GM23338 (cell line): ENCODE measurements at regions not wholly inside any gene's neighbourhood (a gene's known extent, or its start where the extent isn't known, plus 50 kb on each side); places are given as distances from the start of the nearest gene placed in this dataset.

Experiments
- CREB1 ChIP-seq: fragments of 250-450 bp; sonication (Bioruptor Pico); IDR thresholded peaks from 2 replicates; pipeline ENCODE4 v1.5.0; 2020; ENCODE audit warnings: low read depth, mild to moderate bottlenecking, moderate library complexity
- EZH2 ChIP-seq: fragments of 200-600 bp; sonication (generic); IDR thresholded peaks from one replicate; pipeline ENCODE4 v1.8.0; 2017; ENCODE audit warnings: antibody characterized with exemption, mild to moderate bottlenecking, low read depth; ENCODE audit not compliant: unreplicated experiment
- EZH2phosphoT487 ChIP-seq: fragments of 200-600 bp; sonication (generic); IDR thresholded peaks from one replicate; pipeline ENCODE4 v1.8.1; 2018; ENCODE audit warnings: antibody characterized with exemption; ENCODE audit not compliant: unreplicated experiment
- JUNB ChIP-seq: IDR thresholded peaks from one replicate; pipeline ENCODE4 v1.6.1; 2016; ENCODE audit warnings: antibody characterized with exemption; ENCODE audit not compliant: unreplicated experiment
- POLR2AphosphoS5 ChIP-seq: IDR thresholded peaks from 2 replicates; pipeline ENCODE4 v1.6.1; 2016; ENCODE audit warnings: antibody characterized with exemption, low read depth
- ZNF331 ChIP-seq: fragments of 250-450 bp; sonication (Bioruptor Pico); IDR thresholded peaks from 2 replicates; pipeline ENCODE4 v1.5.0; 2020; ENCODE audit warnings: low read depth, mild to moderate bottlenecking, moderate library complexity
- TF ChIP-seq, protein P1 (sequence below), 2 experiments: fragments of 200-600 bp in 1 of 2; sonication (generic) in 1 of 2; conservative IDR thresholded peaks; 2 replicates each; pipeline versions ENCODE4 v1.5.1 to v1.6.1; 2016 to 2017; ENCODE audit warnings: antibody characterized with exemption in 2 of 2, low read depth in 2 of 2, mild to moderate bottlenecking in 2 of 2, moderate library complexity in 1 of 2
- TF ChIP-seq, protein P2 (sequence below): IDR thresholded peaks from one replicate; pipeline ENCODE4 v1.6.1; 2018; ENCODE audit warnings: antibody characterized with exemption; ENCODE audit not compliant: unreplicated experiment
- TF ChIP-seq, protein P3 (sequence below): fragments of 250-450 bp; sonication (Bioruptor Pico); IDR thresholded peaks from 2 replicates; pipeline ENCODE4 v1.5.0; 2020; ENCODE audit warnings: mild to moderate bottlenecking, moderate library complexity

DNA sequence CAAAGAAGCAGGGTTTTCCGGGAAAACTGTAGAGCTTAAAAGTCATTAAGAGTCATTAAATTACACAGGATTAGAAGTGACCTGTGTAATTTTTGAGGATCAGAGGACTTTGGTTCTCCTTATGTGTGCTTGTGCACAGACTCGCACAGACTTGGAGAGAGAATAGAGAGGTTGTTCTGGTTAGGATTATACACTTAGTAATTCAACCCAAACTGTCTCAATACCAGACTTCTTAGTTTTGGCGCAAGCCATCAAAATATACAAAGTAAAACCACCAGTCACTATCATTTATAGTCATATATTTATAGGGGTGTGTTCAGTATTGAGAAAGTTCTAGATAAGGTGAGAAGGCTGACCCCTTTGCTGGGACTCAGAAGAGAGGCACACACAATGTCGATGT lies 112.3 kb downstream of the HLX start:
- TF ChIP-seq, protein P1, sequence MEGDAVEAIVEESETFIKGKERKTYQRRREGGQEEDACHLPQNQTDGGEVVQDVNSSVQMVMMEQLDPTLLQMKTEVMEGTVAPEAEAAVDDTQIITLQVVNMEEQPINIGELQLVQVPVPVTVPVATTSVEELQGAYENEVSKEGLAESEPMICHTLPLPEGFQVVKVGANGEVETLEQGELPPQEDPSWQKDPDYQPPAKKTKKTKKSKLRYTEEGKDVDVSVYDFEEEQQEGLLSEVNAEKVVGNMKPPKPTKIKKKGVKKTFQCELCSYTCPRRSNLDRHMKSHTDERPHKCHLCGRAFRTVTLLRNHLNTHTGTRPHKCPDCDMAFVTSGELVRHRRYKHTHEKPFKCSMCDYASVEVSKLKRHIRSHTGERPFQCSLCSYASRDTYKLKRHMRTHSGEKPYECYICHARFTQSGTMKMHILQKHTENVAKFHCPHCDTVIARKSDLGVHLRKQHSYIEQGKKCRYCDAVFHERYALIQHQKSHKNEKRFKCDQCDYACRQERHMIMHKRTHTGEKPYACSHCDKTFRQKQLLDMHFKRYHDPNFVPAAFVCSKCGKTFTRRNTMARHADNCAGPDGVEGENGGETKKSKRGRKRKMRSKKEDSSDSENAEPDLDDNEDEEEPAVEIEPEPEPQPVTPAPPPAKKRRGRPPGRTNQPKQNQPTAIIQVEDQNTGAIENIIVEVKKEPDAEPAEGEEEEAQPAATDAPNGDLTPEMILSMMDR (conservative IDR thresholded peaks at IDR 0.05; ENCODE audit: low read depth in 2 of 2): no peak
- TF ChIP-seq EZH2phosphoT487: no peak
- no peak for TF ChIP-seq POLR2AphosphoS5
- TF ChIP-seq, protein P2, sequence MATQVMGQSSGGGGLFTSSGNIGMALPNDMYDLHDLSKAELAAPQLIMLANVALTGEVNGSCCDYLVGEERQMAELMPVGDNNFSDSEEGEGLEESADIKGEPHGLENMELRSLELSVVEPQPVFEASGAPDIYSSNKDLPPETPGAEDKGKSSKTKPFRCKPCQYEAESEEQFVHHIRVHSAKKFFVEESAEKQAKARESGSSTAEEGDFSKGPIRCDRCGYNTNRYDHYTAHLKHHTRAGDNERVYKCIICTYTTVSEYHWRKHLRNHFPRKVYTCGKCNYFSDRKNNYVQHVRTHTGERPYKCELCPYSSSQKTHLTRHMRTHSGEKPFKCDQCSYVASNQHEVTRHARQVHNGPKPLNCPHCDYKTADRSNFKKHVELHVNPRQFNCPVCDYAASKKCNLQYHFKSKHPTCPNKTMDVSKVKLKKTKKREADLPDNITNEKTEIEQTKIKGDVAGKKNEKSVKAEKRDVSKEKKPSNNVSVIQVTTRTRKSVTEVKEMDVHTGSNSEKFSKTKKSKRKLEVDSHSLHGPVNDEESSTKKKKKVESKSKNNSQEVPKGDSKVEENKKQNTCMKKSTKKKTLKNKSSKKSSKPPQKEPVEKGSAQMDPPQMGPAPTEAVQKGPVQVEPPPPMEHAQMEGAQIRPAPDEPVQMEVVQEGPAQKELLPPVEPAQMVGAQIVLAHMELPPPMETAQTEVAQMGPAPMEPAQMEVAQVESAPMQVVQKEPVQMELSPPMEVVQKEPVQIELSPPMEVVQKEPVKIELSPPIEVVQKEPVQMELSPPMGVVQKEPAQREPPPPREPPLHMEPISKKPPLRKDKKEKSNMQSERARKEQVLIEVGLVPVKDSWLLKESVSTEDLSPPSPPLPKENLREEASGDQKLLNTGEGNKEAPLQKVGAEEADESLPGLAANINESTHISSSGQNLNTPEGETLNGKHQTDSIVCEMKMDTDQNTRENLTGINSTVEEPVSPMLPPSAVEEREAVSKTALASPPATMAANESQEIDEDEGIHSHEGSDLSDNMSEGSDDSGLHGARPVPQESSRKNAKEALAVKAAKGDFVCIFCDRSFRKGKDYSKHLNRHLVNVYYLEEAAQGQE: no peak
- no peak for TF ChIP-seq EZH2
- TF ChIP-seq JUNB: no peak
- no peak for TF ChIP-seq CREB1
- TF ChIP-seq, protein P3, sequence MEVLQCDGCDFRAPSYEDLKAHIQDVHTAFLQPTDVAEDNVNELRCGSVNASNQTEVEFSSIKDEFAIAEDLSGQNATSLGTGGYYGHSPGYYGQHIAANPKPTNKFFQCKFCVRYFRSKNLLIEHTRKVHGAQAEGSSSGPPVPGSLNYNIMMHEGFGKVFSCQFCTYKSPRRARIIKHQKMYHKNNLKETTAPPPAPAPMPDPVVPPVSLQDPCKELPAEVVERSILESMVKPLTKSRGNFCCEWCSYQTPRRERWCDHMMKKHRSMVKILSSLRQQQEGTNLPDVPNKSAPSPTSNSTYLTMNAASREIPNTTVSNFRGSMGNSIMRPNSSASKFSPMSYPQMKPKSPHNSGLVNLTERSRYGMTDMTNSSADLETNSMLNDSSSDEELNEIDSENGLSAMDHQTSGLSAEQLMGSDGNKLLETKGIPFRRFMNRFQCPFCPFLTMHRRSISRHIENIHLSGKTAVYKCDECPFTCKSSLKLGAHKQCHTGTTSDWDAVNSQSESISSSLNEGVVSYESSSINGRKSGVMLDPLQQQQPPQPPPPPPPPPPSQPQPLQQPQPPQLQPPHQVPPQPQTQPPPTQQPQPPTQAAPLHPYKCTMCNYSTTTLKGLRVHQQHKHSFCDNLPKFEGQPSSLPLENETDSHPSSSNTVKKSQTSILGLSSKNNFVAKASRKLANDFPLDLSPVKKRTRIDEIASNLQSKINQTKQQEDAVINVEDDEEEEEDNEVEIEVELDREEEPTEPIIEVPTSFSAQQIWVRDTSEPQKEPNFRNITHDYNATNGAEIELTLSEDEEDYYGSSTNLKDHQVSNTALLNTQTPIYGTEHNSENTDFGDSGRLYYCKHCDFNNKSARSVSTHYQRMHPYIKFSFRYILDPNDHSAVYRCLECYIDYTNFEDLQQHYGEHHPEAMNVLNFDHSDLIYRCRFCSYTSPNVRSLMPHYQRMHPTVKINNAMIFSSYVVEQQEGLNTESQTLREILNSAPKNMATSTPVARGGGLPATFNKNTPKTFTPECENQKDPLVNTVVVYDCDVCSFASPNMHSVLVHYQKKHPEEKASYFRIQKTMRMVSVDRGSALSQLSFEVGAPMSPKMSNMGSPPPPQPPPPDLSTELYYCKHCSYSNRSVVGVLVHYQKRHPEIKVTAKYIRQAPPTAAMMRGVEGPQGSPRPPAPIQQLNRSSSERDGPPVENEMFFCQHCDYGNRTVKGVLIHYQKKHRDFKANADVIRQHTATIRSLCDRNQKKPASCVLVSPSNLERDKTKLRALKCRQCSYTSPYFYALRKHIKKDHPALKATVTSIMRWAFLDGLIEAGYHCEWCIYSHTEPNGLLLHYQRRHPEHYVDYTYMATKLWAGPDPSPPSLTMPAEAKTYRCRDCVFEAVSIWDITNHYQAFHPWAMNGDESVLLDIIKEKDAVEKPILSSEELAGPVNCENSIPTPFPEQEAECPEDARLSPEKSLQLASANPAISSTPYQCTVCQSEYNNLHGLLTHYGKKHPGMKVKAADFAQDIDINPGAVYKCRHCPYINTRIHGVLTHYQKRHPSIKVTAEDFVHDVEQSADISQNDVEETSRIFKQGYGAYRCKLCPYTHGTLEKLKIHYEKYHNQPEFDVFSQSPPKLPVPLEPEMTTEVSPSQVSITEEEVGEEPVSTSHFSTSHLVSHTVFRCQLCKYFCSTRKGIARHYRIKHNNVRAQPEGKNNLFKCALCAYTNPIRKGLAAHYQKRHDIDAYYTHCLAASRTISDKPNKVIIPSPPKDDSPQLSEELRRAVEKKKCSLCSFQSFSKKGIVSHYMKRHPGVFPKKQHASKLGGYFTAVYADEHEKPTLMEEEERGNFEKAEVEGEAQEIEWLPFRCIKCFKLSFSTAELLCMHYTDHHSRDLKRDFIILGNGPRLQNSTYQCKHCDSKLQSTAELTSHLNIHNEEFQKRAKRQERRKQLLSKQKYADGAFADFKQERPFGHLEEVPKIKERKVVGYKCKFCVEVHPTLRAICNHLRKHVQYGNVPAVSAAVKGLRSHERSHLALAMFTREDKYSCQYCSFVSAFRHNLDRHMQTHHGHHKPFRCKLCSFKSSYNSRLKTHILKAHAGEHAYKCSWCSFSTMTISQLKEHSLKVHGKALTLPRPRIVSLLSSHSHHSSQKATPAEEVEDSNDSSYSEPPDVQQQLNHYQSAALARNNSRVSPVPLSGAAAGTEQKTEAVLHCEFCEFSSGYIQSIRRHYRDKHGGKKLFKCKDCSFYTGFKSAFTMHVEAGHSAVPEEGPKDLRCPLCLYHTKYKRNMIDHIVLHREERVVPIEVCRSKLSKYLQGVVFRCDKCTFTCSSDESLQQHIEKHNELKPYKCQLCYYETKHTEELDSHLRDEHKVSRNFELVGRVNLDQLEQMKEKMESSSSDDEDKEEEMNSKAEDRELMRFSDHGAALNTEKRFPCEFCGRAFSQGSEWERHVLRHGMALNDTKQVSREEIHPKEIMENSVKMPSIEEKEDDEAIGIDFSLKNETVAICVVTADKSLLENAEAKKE (CRISPR knock-in tag): no peak
- TF ChIP-seq ZNF331 (CRISPR knock-in tag): no peak
